Esophagus muscularis mucosa (tissue), 3 donors: ENCODE measurements at regions not wholly inside any gene's neighbourhood (a gene's known extent, or its start where the extent isn't known, plus 50 kb on each side); places are given as distances from the start of the nearest gene placed in this dataset.

ENCODE experiments used
- CTCF ChIP-seq, 3 experiments: fragments of 200-600 bp in 2 of 3; fragments of 450-650 bp in 1 of 3; sonication (generic) in 2 of 3; IDR thresholded peaks; one replicate each; pipeline ENCODE4 v1.5.1; 2017 to 2019; ENCODE audit warnings: antibody characterized with exemption in 3 of 3, mild to moderate bottlenecking in 2 of 3, moderate library complexity in 1 of 3
- POLR2A ChIP-seq: fragments of 450-650 bp; IDR thresholded peaks from one replicate; pipeline ENCODE4 v1.6.1; 2017; ENCODE audit warnings: antibody characterized with exemption, moderate library complexity, mild to moderate bottlenecking, low read depth

- no peak for TF ChIP-seq CTCF (IDR thresholded peaks at IDR 0.05)
- no peak for TF ChIP-seq POLR2A
These were observed 90.6 kb upstream of the PELI1 start for GRCh38 chr2:64234785-64235184.
